Panc1 (cell line): ENCODE measurements at regions not wholly inside any gene's neighbourhood (a gene's known extent, or its start where the extent isn't known, plus 50 kb on each side); places are given as distances from the start of the nearest gene placed in this dataset.

Source experiments
- POLR2AphosphoS5 ChIP-seq: IDR thresholded peaks from 2 replicates; pipeline ENCODE4 v1.6.1; 2012; ENCODE audit warnings: mild to moderate bottlenecking, low read depth, low read length, moderate library complexity
- SIN3A ChIP-seq: IDR thresholded peaks from 2 replicates; pipeline ENCODE4 v1.6.1; 2012; ENCODE audit warnings: low read depth, mild to moderate bottlenecking, low read length, moderate library complexity, borderline replicate concordance; ENCODE audit not compliant: insufficient read depth
- TCF7L2 ChIP-seq: IDR thresholded peaks from 2 replicates; pipeline ENCODE4 v1.6.1; 2011; ENCODE audit warnings: mild to moderate bottlenecking, low read depth, low read length, inconsistent platforms
- TF ChIP-seq, protein P1 (sequence below): fragments of 450-650 bp; IDR thresholded peaks from 2 replicates; pipeline ENCODE4 v1.5.1; 2017; ENCODE audit warnings: mild to moderate bottlenecking

GRCh38 chr3:25945366-25945765 lies 155.5 kb downstream of the OXSM start:
- TF ChIP-seq, protein P1, sequence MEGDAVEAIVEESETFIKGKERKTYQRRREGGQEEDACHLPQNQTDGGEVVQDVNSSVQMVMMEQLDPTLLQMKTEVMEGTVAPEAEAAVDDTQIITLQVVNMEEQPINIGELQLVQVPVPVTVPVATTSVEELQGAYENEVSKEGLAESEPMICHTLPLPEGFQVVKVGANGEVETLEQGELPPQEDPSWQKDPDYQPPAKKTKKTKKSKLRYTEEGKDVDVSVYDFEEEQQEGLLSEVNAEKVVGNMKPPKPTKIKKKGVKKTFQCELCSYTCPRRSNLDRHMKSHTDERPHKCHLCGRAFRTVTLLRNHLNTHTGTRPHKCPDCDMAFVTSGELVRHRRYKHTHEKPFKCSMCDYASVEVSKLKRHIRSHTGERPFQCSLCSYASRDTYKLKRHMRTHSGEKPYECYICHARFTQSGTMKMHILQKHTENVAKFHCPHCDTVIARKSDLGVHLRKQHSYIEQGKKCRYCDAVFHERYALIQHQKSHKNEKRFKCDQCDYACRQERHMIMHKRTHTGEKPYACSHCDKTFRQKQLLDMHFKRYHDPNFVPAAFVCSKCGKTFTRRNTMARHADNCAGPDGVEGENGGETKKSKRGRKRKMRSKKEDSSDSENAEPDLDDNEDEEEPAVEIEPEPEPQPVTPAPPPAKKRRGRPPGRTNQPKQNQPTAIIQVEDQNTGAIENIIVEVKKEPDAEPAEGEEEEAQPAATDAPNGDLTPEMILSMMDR: no peak
- TF ChIP-seq POLR2AphosphoS5 (no peak), SIN3A (no peak), TCF7L2 (no peak)
